ENCODE measurements at regions not wholly inside any gene's neighbourhood (a gene's known extent, or its start where the extent isn't known, plus 50 kb on each side); places are given as distances from the start of the nearest gene placed in this dataset.

GRCh38 chr11:110951037-110951949 is 239.1 kb upstream of the ARHGAP20 start:
- TF ChIP-seq, protein P1, sequence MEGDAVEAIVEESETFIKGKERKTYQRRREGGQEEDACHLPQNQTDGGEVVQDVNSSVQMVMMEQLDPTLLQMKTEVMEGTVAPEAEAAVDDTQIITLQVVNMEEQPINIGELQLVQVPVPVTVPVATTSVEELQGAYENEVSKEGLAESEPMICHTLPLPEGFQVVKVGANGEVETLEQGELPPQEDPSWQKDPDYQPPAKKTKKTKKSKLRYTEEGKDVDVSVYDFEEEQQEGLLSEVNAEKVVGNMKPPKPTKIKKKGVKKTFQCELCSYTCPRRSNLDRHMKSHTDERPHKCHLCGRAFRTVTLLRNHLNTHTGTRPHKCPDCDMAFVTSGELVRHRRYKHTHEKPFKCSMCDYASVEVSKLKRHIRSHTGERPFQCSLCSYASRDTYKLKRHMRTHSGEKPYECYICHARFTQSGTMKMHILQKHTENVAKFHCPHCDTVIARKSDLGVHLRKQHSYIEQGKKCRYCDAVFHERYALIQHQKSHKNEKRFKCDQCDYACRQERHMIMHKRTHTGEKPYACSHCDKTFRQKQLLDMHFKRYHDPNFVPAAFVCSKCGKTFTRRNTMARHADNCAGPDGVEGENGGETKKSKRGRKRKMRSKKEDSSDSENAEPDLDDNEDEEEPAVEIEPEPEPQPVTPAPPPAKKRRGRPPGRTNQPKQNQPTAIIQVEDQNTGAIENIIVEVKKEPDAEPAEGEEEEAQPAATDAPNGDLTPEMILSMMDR (IDR thresholded peaks at IDR 0.05), result no peak
- TF ChIP-seq, protein P2, sequence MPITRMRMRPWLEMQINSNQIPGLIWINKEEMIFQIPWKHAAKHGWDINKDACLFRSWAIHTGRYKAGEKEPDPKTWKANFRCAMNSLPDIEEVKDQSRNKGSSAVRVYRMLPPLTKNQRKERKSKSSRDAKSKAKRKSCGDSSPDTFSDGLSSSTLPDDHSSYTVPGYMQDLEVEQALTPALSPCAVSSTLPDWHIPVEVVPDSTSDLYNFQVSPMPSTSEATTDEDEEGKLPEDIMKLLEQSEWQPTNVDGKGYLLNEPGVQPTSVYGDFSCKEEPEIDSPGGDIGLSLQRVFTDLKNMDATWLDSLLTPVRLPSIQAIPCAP (CRISPR knock-in tag; IDR thresholded peaks at IDR 0.05), result no peak
- TF ChIP-seq CREB1 (CRISPR knock-in tag; IDR thresholded peaks at IDR 0.05) (no peak), NR1H2 (CRISPR knock-in tag; IDR thresholded peaks at IDR 0.05) (no peak), ZBTB21 (CRISPR knock-in tag; IDR thresholded peaks at IDR 0.05; ENCODE audit: borderline replicate concordance) (no peak), RELA (CRISPR knock-in tag; IDR thresholded peaks at IDR 0.05; ENCODE audit: borderline replicate concordance) (no peak), KAT7 (CRISPR knock-in tag; IDR thresholded peaks at IDR 0.05; ENCODE audit: borderline replicate concordance) (no peak), ETV6 (CRISPR knock-in tag; IDR thresholded peaks at IDR 0.05) (no peak), ZSCAN18 (CRISPR knock-in tag; IDR thresholded peaks at IDR 0.05) (no peak), OVOL2 (CRISPR knock-in tag; IDR thresholded peaks at IDR 0.05; ENCODE audit: borderline replicate concordance) (no peak), NFYB (CRISPR knock-in tag; conservative IDR thresholded peaks at IDR 0.05; ENCODE audit: low read depth) (no peak)
- TF ChIP-seq, protein P3, sequence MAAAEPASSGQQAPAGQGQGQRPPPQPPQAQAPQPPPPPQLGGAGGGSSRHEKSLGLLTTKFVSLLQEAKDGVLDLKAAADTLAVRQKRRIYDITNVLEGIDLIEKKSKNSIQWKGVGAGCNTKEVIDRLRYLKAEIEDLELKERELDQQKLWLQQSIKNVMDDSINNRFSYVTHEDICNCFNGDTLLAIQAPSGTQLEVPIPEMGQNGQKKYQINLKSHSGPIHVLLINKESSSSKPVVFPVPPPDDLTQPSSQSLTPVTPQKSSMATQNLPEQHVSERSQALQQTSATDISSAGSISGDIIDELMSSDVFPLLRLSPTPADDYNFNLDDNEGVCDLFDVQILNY (CRISPR knock-in tag; IDR thresholded peaks at IDR 0.05), result no peak
- TF ChIP-seq, protein P4, sequence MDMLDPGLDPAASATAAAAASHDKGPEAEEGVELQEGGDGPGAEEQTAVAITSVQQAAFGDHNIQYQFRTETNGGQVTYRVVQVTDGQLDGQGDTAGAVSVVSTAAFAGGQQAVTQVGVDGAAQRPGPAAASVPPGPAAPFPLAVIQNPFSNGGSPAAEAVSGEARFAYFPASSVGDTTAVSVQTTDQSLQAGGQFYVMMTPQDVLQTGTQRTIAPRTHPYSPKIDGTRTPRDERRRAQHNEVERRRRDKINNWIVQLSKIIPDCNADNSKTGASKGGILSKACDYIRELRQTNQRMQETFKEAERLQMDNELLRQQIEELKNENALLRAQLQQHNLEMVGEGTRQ (CRISPR knock-in tag; IDR thresholded peaks at IDR 0.05), result no peak
- TF ChIP-seq, protein P5, sequence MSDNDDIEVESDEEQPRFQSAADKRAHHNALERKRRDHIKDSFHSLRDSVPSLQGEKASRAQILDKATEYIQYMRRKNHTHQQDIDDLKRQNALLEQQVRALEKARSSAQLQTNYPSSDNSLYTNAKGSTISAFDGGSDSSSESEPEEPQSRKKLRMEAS (CRISPR knock-in tag; IDR thresholded peaks at IDR 0.05), result no peak
